ENCODE measurements at regions not wholly inside any gene's neighbourhood (a gene's known extent, or its start where the extent isn't known, plus 50 kb on each side); places are given as distances from the start of the nearest gene placed in this dataset.

GRCh38 chr5:158084292-158084691 lies 225.3 kb upstream of the CLINT1 start:
- DNase-seq: no peak

GRCh38 chr5:158082696-158083287 lies 223.8 kb upstream of the CLINT1 start:
- DNase-seq: no peak

GRCh38 chr5:158080112-158080511 lies 221.2 kb upstream of the CLINT1 start:
- DNase-seq: no peak

- DNase-seq: no peak
Observed at GRCh38 chr5:158079097-158079496, 220.2 kb upstream of the CLINT1 start.

- peak in 4 of 5 donors; percentile 3 to 30 (median 20) for DNase-seq
Observed at GRCh38 chr5:158074992-158075769, 216.2 kb upstream of the CLINT1 start.

GRCh38 chr5:158074597-158074991 lies 215.6 kb upstream of the CLINT1 start:
- DNase-seq: no peak

GRCh38 chr5:158070859-158071258 lies 211.9 kb upstream of the CLINT1 start:
- no peak for DNase-seq

GRCh38 chr5:158069838-158070237 lies 210.9 kb upstream of the CLINT1 start:
- no peak for DNase-seq

GRCh38 chr5:158068964-158069363 lies 210.0 kb upstream of the CLINT1 start:
- DNase-seq: no peak

- DNase-seq: no peak
Observed at GRCh38 chr5:158066076-158066475, 207.1 kb upstream of the CLINT1 start.

- DNase-seq: no peak
Observed at GRCh38 chr5:158064334-158065123, 205.6 kb upstream of the CLINT1 start.

- DNase-seq: no peak
Observed at GRCh38 chr5:158063052-158063451, 204.1 kb upstream of the CLINT1 start.

GRCh38 chr5:158061451-158061850 lies 202.5 kb upstream of the CLINT1 start:
- DNase-seq: no peak

- no peak for DNase-seq
Observed at GRCh38 chr5:158060212-158060611, 201.3 kb upstream of the CLINT1 start.

GRCh38 chr5:158058208-158059120 lies 199.5 kb upstream of the CLINT1 start:
- no peak for DNase-seq

- no peak for DNase-seq
Observed at GRCh38 chr5:158056130-158056825, 197.3 kb upstream of the CLINT1 start.

- no peak for DNase-seq
Observed at GRCh38 chr5:158055111-158055501, 196.2 kb upstream of the CLINT1 start.

GRCh38 chr5:158054223-158055110 lies 195.5 kb upstream of the CLINT1 start:
- DNase-seq: no peak

- no peak for DNase-seq
Observed at GRCh38 chr5:158051036-158051435, 192.1 kb upstream of the CLINT1 start.

GRCh38 chr5:158050421-158050820 lies 191.5 kb upstream of the CLINT1 start:
- DNase-seq: no peak

GRCh38 chr5:158049459-158049858 lies 190.5 kb upstream of the CLINT1 start:
- DNase-seq: no peak

Data from T-helper 1 cell (primary cell).